ENCODE measurements at regions not wholly inside any gene's neighbourhood (a gene's known extent, or its start where the extent isn't known, plus 50 kb on each side); places are given as distances from the start of the nearest gene placed in this dataset.

DNA sequence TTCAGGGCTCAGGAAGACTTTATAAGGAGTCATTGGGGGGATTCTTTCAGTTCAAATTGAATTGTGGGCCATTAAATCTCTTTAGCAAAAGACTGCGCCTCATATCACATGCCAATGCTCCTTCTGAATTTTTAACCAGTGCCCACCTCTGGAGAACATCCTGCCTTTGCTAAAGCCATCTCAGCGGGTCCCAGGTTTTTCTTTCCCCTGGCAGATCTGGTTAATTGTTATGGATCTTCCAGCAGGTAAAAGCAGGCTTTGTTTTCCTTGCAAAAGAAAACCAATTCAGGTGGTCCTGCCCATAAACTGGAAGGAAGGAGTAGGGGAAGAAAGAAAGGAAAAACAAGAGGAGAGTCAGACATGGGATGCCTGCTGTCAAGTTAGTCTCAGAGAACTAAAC, 298.2 kb downstream of the LRFN2 start:
- TF ChIP-seq, protein P1, sequence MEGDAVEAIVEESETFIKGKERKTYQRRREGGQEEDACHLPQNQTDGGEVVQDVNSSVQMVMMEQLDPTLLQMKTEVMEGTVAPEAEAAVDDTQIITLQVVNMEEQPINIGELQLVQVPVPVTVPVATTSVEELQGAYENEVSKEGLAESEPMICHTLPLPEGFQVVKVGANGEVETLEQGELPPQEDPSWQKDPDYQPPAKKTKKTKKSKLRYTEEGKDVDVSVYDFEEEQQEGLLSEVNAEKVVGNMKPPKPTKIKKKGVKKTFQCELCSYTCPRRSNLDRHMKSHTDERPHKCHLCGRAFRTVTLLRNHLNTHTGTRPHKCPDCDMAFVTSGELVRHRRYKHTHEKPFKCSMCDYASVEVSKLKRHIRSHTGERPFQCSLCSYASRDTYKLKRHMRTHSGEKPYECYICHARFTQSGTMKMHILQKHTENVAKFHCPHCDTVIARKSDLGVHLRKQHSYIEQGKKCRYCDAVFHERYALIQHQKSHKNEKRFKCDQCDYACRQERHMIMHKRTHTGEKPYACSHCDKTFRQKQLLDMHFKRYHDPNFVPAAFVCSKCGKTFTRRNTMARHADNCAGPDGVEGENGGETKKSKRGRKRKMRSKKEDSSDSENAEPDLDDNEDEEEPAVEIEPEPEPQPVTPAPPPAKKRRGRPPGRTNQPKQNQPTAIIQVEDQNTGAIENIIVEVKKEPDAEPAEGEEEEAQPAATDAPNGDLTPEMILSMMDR (IDR thresholded peaks at IDR 0.05; ENCODE audit: low read depth, low read length), result no peak
- TF ChIP-seq POLR2A (IDR thresholded peaks at IDR 0.05; ENCODE audit: extremely low read depth, insufficient read length) (no peak), MYC (IDR thresholded peaks at IDR 0.05; ENCODE audit: low read depth, low read length) (no peak)
- TF ChIP-seq, protein P2, sequence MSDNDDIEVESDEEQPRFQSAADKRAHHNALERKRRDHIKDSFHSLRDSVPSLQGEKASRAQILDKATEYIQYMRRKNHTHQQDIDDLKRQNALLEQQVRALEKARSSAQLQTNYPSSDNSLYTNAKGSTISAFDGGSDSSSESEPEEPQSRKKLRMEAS (IDR thresholded peaks at IDR 0.05; ENCODE audit: low read depth, low read length), result no peak

Measured in NB4 (cell line).